Ecto neural progenitor cell (in vitro differentiated cells): ENCODE measurements at regions not wholly inside any gene's neighbourhood (a gene's known extent, or its start where the extent isn't known, plus 50 kb on each side); places are given as distances from the start of the nearest gene placed in this dataset.
A peak's percentile ranks its signal among the peaks of the same experiment; 100 is the strongest.

Experiments used
- DNase-seq: peaks from one replicate; pipeline ENCODE4 v3.0.0-alpha.2; 2018; ENCODE audit warnings: low spot score

DNA sequence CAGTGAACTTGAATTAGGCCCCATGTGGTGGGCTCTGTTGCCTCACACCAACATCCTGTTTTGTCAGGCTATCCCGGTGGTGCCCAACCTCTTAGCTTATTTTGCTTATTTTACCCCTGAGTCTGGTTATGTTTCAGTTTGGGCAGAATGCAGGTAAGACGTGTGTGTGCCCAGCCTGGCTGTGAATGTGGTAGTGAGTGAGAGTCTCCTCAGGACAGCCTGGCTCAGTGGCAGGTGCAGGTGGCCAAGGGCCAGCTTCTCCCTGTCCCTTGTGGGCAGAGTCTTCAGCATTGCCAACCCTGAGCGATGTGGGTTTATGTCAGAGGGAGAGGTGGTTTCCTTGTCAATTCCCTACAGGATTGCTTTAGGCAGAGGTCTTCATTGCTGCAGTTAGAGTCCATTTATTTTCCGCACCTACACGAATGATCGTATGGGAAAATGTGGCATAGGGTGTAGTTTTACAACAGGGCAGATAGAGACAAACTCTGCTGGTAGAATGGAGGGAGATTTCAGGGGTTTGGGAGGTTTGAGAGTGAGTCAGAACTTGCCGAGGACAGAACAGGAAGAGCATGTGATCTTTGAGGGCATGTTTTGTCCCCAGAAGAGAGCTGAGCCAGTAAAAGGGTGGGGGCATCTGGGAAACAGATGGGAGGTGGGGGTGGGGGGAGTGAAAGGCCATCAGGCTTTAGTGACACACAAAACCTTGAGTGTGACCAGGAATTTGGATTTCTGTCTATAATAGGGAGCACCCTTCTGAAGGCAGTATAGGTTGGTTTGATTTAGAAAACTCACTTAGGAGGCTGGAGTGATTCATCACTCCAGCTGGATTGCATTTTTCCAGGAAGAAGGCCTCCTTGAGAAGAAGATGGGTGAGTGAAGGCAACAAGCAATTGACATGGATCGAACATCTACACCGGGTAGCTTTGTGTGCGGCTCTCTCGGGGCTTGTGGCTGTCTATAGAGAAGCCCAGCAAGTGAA lies 156.2 kb upstream of the CELF4 start:
- no peak for DNase-seq

DNA sequence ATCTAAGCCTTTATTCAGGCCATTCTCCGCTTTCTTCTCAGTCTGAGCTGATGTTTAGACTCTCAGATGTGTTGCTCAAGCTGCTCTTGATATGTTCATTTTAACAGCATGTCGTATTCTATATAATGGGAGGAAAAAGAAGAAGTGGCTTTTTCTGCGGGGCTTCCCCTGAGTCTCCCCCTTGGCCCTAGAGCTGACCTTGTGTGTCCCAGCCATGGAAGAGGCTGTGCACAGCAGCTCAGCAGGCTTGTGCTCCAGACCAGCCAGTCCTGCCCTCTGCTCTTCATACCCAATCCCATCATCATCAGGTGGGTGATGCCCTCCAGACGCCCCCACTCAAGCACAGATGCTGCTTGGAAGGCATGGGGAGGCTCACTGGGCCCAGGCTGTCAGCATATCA lies 155.1 kb upstream of the CELF4 start:
- DNase-seq = no peak

DNA sequence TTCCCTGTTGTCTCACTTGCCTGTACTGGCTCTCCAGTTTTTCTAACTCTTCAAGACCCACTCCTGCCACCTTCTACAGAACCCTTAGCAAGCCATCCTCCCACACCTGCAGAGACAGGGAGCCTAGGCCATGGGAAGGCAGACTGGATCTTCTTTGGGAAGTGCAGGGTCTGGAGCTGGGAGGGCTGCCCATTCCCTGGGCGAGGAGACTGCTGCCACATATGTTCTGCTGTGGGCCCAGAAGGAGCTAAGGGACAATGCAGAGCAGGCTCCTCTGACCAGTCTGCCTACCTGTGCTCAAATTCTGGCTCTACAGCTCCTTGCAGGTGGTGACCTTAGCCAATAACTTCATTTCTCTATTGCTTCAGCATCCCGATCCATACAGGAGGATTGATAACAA lies 152.1 kb upstream of the CELF4 start:
- no peak for DNase-seq

GRCh38 chr18:37717098-37717497 lies 151.5 kb upstream of the CELF4 start:
- DNase-seq = no peak

GRCh38 chr18:37716106-37716735 lies 150.6 kb upstream of the CELF4 start:
- DNase-seq = no peak

DNA sequence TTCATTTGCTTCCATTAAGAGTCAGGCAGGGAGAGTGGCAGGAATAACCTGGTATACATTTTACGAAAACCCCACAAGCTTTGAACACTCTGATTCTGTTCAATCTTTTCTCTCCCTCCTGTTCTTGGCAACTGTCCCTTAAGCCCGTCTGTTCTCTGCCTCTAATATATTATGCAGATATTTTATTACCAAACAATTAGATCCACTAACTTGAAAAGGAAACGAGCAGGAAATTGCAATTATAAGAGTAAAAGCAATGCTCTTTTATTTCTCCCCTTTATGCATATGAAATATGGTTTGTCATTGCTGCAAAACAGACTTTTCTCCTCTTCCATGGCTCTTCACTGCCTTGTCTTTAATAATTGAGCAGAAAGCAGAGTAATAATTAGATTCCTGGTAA lies 149.1 kb upstream of the CELF4 start:
- no peak for DNase-seq

DNA sequence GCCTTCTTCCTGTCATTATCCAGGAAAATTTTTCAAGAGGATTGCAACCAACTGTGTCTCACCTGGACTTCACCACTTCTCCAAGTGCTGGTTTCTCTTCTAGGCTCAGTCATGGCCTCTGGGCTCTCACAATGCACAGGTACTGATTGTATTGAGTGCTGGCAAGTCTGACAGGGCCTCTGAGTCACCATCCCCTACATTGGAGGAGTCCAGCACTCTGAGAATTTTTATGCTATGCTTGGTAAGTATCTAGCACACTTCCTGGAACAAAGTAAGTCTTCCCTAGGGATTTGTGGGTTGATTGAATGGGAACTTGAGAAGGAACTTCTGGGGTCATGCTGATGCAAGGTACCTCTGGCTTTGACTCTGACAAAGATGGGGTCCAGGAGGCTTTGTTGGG lies 147.2 kb upstream of the CELF4 start:
- no peak for DNase-seq

DNA sequence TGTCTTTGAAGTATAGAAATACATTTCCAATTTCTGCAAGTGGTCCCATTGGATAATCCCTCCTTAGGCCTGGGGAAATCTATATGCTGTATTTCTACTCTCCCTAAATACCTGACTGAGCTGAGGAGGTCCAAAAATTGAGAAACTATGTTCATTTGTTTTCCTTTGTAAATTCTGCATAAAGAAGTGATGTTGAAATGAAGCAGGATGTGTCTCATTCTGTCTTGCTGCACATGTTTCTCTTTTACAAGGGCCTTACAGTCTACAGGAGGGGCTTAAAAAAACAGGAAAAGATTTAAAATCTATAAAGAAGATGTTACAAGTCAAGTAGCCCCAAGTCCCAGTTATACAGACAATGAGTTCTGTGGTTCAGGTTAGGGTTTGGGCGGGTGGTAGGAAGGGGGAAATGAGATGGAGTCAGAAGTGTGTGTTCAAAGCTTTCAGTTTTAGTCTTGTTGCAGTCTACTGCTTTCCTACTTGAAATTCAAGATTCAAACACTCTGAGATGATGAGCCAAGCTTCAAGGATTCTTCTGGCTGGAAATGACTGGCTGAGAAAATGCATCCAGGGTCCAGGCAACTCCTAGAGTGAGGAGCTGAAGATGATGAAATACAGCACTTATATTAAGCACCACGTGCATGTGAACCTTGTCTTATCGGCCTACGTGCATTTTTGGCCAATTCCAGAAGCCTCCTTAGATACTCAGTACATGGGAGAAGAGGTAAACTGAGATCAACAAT lies 146.3 kb upstream of the CELF4 start:
- DNase-seq = no peak

DNA sequence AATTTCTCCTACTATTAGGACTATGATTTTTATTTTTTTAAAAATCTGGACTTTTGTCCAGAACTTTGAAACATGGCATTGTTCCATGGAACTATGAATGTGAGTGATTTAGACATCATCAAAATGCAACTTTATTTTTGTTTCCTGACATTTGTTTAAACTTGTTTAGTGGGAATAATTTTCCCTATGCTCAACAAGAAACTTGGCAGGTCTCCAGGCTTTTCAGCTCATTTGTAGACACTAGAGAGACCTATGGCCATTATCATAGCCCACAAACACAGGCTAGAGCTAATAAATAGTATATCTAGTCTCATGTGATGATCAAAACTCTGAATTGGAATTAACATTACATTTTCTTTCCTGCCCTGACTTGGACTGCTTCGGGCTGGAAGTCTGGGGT lies 145.1 kb upstream of the CELF4 start:
- DNase-seq = no peak

GRCh38 chr18:37709740-37710139 lies 144.1 kb upstream of the CELF4 start:
- DNase-seq = no peak

DNA sequence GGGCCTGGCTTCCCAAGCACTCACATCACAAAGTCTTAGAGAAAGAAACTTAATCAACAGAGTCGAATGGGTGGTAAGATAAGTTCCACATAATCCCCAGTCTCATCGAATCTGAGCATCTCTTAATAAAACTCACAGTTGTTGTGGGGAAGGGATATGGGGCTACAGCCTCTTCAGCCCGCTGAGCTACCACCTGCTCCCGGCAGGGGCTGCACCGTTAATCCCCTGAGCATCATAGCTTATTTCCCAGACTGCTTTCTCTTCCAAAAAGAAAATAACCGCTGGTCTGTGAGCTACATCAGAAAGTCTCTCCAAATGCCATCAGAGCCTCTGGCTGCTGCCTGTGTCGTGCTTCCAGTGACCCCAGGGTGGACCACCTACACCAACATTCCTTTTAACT lies 139.4 kb upstream of the CELF4 start:
- DNase-seq = no peak

DNA sequence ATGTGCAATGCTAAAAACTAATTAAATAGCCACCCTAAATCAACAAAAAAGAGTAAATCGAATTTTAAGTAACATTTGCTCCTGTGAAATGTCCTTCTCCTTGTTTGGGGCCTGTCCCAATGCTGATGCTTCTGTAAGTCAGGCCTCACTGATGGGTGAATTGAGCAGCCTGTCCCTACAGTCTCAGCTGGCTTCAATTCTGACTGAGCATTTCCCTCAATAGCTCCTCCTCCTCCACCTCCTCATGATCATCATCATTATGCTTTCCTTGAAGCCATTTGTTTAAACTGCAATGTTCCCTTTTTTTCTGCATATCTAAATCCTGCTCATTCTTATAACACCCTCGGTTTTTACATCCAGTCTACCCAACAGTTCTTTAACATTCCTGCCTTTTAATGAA lies 137.2 kb upstream of the CELF4 start:
- no peak for DNase-seq

GRCh38 chr18:37701967-37702366 lies 136.4 kb upstream of the CELF4 start:
- no peak for DNase-seq

- no peak for DNase-seq
These were observed 133.0 kb upstream of the CELF4 start for GRCh38 chr18:37698508-37699040.

DNA sequence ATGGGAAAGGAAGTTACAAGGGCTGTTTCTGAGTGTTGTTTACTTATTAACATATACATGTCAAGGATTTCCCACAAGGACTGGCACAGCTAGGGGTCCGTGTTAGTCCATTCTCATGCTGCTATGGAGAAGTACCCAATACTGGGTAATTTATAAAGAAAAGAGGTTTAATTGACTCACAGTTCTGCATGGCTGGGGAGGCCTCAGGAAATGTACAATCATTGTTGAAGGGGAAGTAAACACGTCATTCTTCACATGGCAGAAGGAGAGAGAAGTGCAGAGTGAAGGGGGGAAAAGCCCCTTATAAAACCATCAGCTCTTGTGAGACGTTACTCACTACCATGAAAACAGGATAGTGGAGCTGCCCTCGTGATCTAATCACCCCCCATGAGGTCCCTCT lies 128.9 kb upstream of the CELF4 start:
- DNase-seq = no peak

- DNase-seq = no peak
These were observed 125.6 kb upstream of the CELF4 start for GRCh38 chr18:37691162-37691561.

GRCh38 chr18:37689841-37690240 lies 124.2 kb upstream of the CELF4 start:
- DNase-seq = no peak

DNA sequence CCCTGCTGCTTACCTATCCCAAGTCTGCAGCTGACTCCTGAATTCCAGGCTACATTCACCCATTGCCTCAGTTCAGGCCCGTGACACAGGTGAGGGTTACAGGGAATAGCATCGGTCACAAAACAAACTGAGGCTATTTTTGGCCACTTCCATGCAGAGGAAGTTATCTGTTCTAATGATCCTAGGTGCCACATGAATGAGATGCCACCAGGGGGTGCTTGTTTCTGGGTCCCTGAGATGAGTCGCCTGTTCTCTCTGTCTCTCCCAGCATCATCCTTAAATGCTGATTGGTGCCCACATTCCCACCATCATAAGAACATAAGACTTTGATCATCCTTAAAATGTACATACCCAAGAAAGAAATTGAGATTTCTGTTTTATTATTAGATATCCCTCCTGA lies 119.0 kb upstream of the CELF4 start:
- DNase-seq = no peak

DNA sequence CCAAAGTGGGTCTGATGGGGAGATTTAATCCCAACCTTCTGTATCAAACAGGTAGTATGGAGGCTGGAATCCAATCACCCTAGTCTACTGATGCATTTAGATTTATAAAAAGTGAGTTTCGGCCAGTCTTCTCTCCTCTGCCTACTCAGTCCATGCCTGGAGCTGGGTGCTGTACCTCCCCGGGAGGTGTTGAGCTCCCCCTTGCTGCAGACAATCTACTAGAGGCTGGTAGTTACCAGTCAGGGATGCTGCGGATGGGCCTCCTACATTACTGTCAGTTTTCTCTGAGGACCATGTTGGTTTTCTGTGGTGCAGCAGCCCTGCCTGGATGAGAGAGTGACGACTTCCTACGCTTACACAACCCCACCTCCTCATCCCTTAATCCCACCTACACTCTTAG lies 118.6 kb upstream of the CELF4 start:
- DNase-seq = no peak

DNA sequence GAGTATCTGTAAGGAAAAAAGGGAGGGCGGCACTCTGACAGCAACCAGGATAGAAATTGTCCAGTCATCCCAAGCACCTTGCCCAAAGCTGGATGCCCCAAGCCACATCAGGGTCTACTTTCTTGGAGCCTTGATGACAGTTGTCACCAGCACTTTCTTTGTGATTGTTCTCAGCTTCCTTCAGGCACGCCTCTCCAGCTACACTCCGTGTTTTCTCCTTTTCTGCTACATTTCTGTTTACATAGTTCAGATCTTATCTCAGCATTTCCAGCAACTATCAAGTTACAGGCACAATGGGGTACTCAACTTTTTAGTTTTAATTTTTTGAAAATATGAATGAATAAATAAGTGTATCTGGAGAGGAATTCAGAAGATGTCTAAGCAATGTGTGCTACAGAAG lies 115.3 kb upstream of the CELF4 start:
- no peak for DNase-seq

DNA sequence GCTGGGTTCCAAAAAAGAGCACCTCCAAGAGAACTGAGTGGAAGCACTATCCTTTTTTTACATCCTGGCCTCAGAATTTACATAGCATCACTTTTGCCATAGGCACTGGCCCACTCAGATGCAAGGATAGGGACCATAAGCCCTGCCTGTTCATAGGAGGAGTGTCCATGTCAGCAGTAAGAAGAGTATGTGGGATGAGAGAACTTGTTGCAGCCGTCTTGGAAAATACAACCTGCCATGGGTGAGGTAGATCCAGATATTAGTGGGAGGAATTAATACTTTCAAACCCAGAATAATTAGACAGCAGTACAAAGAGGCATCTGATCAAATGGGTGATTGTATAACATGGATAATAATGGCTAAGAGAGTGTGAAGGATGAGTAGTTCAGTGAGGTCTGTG lies 110.7 kb upstream of the CELF4 start:
- DNase-seq = no peak

DNA sequence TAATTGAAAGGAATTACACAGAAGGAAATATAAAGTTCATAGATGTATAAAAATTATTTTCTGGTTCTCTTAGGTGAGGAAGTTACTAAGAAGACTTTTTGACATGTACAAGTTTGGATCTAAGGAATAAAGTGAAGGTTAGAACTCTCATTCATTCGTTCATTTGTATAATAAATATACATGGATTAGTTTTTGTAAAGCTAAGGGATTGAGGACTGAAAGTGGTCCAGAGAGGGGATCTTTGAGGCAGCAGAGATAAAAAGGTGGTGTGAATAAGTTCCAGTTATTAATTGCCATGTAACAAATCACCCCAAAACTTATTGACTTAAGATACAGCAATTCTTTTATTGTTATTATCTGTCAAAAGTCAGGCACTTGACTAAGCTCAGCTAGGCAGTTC lies 110.1 kb upstream of the CELF4 start:
- no peak for DNase-seq

GRCh38 chr18:37674570-37674969 lies 109.0 kb upstream of the CELF4 start:
- DNase-seq = peak; percentile 8
